ENCODE measurements at regions not wholly inside any gene's neighbourhood (a gene's known extent, or its start where the extent isn't known, plus 50 kb on each side); places are given as distances from the start of the nearest gene placed in this dataset.

- DNase-seq (ENCODE audit: low read depth in 1 of 2, low spot score in 1 of 2), result no peak
- in situ Hi-C loops (cut with HindIII; ENCODE audit: low pct_unique_long_range_greater_than_20kb, low sequenced_read_pairs), result no loop called here
- TF ChIP-seq JUND (IDR thresholded peaks at IDR 0.05; ENCODE audit: low read depth), result no peak
These were observed 785.2 kb upstream of the GYPC start for GRCh38 chr2:125870746-125871145.

DNA sequence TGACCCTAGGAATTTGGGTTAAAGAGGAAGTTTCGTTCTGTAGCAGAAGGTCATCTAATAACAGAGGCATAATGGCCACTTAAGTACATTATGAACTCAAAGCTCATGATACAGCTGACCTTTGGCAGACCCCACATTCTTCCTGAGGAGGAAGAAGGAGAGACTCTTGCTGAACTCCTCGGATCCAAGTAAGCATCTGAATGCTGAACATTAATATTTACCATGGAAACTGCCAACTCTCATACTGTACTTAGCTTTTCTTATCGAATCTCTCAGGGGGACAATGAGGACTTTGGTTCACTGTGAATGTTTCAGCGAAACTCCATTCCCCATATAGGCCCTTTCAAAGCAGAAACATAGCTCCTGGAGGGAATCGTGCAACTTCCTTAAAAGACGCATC lies 781.4 kb upstream of the GYPC start:
- TF ChIP-seq JUND (IDR thresholded peaks at IDR 0.05; ENCODE audit: low read depth), result no peak
- in situ Hi-C loops (cut with HindIII; ENCODE audit: low pct_unique_long_range_greater_than_20kb, low sequenced_read_pairs), result no loop called here
- no peak for DNase-seq (ENCODE audit: low read depth in 1 of 2, low spot score in 1 of 2)

DNA sequence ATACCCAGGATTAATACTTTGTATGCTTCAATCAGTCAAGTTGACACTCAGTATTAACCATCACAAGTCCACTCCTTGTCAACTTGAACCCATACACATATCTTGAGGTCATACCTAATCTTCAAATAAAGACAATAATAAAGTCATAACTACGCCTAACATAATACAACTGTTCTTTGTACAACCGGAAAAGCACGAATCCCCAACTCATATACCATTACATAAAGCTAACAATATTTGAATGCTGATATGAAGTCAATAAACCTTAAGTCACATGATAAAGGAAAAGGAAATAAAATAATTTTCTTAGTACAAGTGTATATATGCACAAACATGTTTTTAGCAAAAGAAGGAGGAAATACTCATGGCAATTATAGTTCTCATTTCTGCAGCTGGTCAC lies 770.6 kb upstream of the GYPC start:
- in situ Hi-C loops (cut with HindIII; ENCODE audit: low pct_unique_long_range_greater_than_20kb, low sequenced_read_pairs), result no loop called here
- TF ChIP-seq JUND (IDR thresholded peaks at IDR 0.05; ENCODE audit: low read depth), result no peak
- no peak for DNase-seq (ENCODE audit: low read depth in 1 of 2, low spot score in 1 of 2)

GRCh38 chr2:125886153-125886552 lies 769.8 kb upstream of the GYPC start:
- no peak for DNase-seq (ENCODE audit: low read depth in 1 of 2, low spot score in 1 of 2)
- in situ Hi-C loops (cut with HindIII; ENCODE audit: low pct_unique_long_range_greater_than_20kb, low sequenced_read_pairs), result no loop called here

DNA sequence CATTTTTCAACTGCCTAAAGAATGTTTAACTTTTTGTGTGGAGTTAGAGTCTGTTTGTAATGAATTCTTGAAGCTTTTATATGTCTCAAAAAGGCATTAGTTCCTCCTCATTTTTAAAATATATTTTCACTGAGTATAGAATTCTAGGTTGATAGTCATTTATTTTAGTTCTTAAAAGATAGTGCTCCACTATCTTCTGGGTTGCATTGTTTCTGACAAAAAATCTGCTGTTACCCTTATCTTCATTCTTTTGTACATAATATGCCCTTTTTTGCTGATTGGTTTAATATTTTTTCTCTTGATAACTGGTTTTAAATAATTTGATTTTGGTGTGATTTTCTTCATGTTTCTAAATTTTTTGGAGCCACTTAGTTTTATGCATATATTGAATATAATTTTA lies 754.7 kb upstream of the GYPC start:
- DNase-seq (ENCODE audit: low read depth in 1 of 2, low spot score in 1 of 2), result no peak
- in situ Hi-C loops (cut with HindIII; ENCODE audit: low pct_unique_long_range_greater_than_20kb, low sequenced_read_pairs), result no loop called here
- no peak for TF ChIP-seq JUND (IDR thresholded peaks at IDR 0.05; ENCODE audit: low read depth)

More at GRCh38 chr2:125886153-125886552, 769.8 kb upstream of the GYPC start:
- no peak for TF ChIP-seq JUND (IDR thresholded peaks at IDR 0.05; ENCODE audit: low read depth)

DNA sequence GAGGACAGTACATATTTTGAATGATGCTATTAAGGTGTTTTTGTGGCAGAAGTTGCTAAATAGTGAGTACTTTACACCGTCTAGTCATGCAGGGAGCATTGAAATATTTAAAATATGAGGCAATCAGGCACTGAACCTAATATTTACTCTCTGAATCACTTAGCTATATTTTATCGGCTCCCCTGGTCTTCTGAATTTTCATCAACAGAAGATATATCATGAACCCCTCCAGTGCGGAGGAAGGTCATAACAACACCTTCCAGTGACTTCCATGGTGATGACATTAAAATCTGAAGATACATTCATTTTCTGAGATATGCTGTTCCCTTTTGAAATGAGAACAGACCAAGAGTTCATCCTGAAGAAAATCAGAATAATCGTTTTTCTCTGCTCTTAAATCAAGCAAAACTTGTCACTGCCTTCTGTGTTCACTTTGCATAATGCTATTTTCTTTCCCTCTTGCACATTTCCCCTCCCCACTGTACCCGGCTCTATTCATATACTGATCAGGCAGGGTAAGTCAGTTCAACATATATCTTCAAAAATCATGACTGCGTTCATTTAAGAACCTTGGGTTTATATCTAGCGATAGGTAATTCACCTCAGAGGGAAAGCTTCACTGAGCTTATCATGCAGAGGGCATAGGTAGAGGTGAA lies 729.9 kb upstream of the GYPC start:
- in situ Hi-C loops (cut with HindIII; ENCODE audit: low pct_unique_long_range_greater_than_20kb, low sequenced_read_pairs), result no loop called here
- DNase-seq (ENCODE audit: low read depth in 1 of 2, low spot score in 1 of 2), result no peak
- TF ChIP-seq JUND (IDR thresholded peaks at IDR 0.05; ENCODE audit: low read depth), result no peak

- TF ChIP-seq JUND (IDR thresholded peaks at IDR 0.05; ENCODE audit: low read depth), result no peak
- no peak for DNase-seq (ENCODE audit: low read depth in 1 of 2, low spot score in 1 of 2)
- in situ Hi-C loops (cut with HindIII; ENCODE audit: low pct_unique_long_range_greater_than_20kb, low sequenced_read_pairs), result no loop called here
These were observed 720.4 kb upstream of the GYPC start for GRCh38 chr2:125935559-125935958.

DNA sequence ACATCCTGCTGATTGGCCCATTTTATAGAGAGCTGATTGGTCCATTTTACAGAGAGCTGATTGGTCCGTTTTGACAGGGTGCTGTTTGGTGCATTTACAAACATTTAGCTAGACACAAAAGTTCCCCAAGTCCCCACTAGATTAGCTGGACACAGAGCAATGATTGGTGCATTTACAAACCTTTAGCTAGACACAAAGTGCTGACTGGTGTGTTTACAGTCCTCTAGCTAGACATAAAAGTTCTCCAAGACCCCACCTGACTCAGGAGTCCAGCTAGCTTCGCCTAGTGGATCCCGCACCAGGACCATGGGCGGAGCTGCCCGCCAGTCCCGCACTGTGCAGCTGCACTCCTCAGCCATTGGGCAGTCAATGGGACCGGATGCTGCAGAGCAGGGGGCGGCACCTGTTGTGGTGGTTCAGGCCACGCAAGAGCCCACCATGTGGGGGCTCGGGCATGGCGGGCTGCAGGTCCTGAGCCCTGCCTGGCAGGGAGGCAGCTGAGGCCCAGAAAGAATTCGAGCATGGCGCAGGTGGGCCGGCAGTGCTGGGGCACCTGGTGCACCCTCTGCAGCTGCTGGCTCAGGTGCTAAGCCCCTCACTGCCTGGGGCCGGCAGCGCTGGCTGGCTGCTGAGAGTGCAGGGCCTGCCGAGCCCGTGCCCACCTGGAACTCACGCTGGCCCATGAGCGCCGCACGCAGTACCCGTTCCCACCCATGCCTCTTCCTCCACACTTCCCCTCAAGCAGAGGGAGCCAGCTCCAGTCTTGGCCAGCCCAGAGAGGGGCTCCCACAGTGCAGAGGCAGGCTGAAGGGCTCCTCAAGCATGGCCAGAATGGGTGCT lies 713.2 kb upstream of the GYPC start:
- no peak for TF ChIP-seq JUND (IDR thresholded peaks at IDR 0.05; ENCODE audit: low read depth)
- no peak for DNase-seq (ENCODE audit: low read depth in 1 of 2, low spot score in 1 of 2)
- in situ Hi-C loops (cut with HindIII; ENCODE audit: low pct_unique_long_range_greater_than_20kb, low sequenced_read_pairs), result no loop called here

DNA sequence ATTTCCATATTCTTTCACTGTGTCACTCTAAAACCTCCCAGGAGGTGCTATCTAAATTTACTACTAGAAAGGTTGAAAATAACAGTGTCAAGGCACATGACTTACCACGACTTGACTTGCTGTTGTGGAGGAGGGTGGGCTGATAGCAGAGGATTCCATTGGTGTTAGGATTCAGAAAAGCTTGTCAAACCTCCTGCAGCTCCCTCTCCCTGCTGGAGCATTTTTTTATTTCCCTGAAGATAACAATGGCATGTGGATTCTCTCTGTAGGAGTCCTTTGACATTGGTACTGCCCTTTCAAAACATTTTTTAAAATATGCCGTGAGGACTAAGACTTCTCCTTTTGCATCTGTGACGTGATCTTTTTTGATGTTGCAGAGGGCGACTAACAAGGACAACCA lies 696.9 kb upstream of the GYPC start:
- in situ Hi-C loops (cut with HindIII; ENCODE audit: low pct_unique_long_range_greater_than_20kb, low sequenced_read_pairs), result no loop called here
- DNase-seq (ENCODE audit: low read depth in 1 of 2, low spot score in 1 of 2), result no peak
- no peak for TF ChIP-seq JUND (IDR thresholded peaks at IDR 0.05; ENCODE audit: low read depth)

GRCh38 chr2:125961739-125962138 lies 694.2 kb upstream of the GYPC start:
- no peak for DNase-seq (ENCODE audit: low read depth in 1 of 2, low spot score in 1 of 2)
- in situ Hi-C loops (cut with HindIII; ENCODE audit: low pct_unique_long_range_greater_than_20kb, low sequenced_read_pairs), result no loop called here
- TF ChIP-seq JUND (IDR thresholded peaks at IDR 0.05; ENCODE audit: low read depth), result no peak

DNA sequence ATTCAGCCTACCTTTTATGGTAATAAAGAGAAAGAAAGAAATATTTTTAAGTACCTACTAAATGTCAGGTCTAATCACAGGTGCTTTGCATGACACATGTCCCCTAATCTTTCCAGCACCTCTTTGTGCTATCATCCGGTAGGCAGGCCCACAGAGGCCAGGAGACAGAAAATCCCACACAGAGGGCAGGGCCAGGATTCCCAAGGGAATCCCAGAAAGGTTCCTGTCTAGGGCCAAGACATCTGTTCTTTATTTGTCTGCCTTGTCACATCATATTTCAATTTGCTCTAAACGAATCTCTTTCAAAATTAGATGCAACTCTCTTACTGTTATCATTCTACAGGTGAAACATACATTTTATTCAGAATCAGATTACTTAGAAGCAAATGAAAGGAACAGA lies 676.1 kb upstream of the GYPC start:
- no peak for DNase-seq (ENCODE audit: low read depth in 1 of 2, low spot score in 1 of 2)
- no peak for TF ChIP-seq JUND (IDR thresholded peaks at IDR 0.05; ENCODE audit: low read depth)

GRCh38 chr2:125983364-125983763 lies 672.6 kb upstream of the GYPC start:
- TF ChIP-seq JUND (IDR thresholded peaks at IDR 0.05; ENCODE audit: low read depth), result no peak
- DNase-seq (ENCODE audit: low read depth in 1 of 2, low spot score in 1 of 2), result no peak
- in situ Hi-C loops (cut with HindIII; ENCODE audit: low pct_unique_long_range_greater_than_20kb, low sequenced_read_pairs), result no loop called here

More for the DNA sequence above, 676.1 kb upstream of the GYPC start:
- in situ Hi-C loops (cut with HindIII; ENCODE audit: low pct_unique_long_range_greater_than_20kb, low sequenced_read_pairs), result no loop called here

- DNase-seq (ENCODE audit: low read depth in 1 of 2, low spot score in 1 of 2), result no peak
These were observed 626.6 kb upstream of the GYPC start for GRCh38 chr2:126029316-126029715.

More at GRCh38 chr2:126029316-126029715, 626.6 kb upstream of the GYPC start:
- in situ Hi-C loops (cut with HindIII; ENCODE audit: low pct_unique_long_range_greater_than_20kb, low sequenced_read_pairs), result no loop called here
- TF ChIP-seq JUND (IDR thresholded peaks at IDR 0.05; ENCODE audit: low read depth), result no peak

All from T47D (cell line).